Psoas muscle (tissue), 7 donors: ENCODE measurements at regions not wholly inside any gene's neighbourhood (a gene's known extent, or its start where the extent isn't known, plus 50 kb on each side); places are given as distances from the start of the nearest gene placed in this dataset.

Experiments
- ATAC-seq, 4 donors: fragments of 200-7000 bp; cut with Tn5 transposase; one replicate each; pipeline ENCODE4 v1.9.1; 2020; ENCODE audit warnings: moderate library complexity in 3 of 4, mild to moderate bottlenecking in 2 of 4
- DNase-seq, 2 donors: peaks; one replicate each; pipeline ENCODE4 v3.0.0-alpha.2; 2020
- H3K27ac ChIP-seq: fragments of 200-600 bp; one replicate; pipeline ENCODE4 v1.8.0; 2022
- H3K27me3 ChIP-seq, 3 donors: fragments of 200-600 bp in 1 of 3; one replicate each; pipeline versions ENCODE4 v1.6.1 to v1.8.0; 2013 to 2022; ENCODE audit warnings: low read length in 2 of 3, mild to moderate bottlenecking in 2 of 3, moderate library complexity in 1 of 3; ENCODE audit not compliant: insufficient read depth in 3 of 3
- H3K36me3 ChIP-seq, 2 donors: fragments of 200-600 bp in 1 of 2; one replicate each; pipeline versions ENCODE4 v1.6.1 to v1.8.0; 2013 to 2022; ENCODE audit warnings: low read depth in 1 of 2, mild to moderate bottlenecking in 1 of 2, moderate library complexity in 1 of 2; ENCODE audit not compliant: insufficient read depth in 1 of 2
- H3K4me1 ChIP-seq: fragments of 200-600 bp; one replicate; pipeline ENCODE4 v1.8.0; 2022
- H3K4me3 ChIP-seq: fragments of 200-600 bp; one replicate; pipeline ENCODE4 v1.8.0; 2022; ENCODE audit warnings: mild to moderate bottlenecking
- H3K9me3 ChIP-seq: fragments of 200-600 bp; one replicate; pipeline ENCODE4 v1.8.0; 2022
- WGBS, 3 donors: extraction: QIAGEN DNeasy Blood & Tissue Kit; methylation state at CpG; one replicate each; pipeline versions ENCODE4 v1.1.6 to v1.1.7; 2013; 5-methylcytosine and 5-hydroxymethylcytosine counted together
- intact Hi-C, 2 donors: fragments of 100-400 bp; cut with DNase I; formaldehyde crosslinking; loops; one replicate each; pipeline versions ENCODE4 v1.11.0 to v1.14.2; 2022
- TF ChIP-seq, protein P1 (sequence below): fragments of 200-600 bp; IDR thresholded peaks from one replicate; pipeline ENCODE4 v1.8.0; 2022; ENCODE audit warnings: antibody characterized with exemption
- donor health status: healthy with polysubstance abuse.
- donor health status: DM: no; HTN: no; CAD: no; lungs with moderate emphysema.
- donor health status: Bipolar disorder and iron deficiency.
- donor health status: healthy.
- donor health status: DM: yes; HTN: yes; CAD: no.
- donor health status: DM: no; HTN: no; CAD: no.
- donor health status: DM: yes; HTN: yes; CAD: no.

DNA sequence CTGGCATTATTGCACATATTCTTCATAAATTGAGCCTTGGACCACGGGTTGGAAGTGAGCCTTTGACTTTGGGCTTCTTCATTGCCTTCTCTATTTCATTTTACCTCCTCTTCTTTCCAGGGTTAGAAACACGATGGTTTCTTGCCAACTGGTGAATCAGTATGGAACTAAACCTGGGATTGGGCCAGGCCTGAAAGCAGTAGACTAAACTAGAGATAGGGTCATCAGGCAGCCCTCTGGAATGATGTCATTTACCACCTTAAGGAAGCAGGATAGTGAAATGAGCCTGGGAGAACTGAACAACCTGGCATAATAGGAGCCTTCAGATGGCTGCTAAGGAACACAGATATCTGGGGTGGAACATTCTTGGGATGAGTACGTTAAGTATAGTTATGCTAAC, 67.5 kb upstream of the ATP8A1 start:
- H3K27me3 ChIP-seq: no peaks in the 10 kb centered on the region
- no peaks in the 10 kb centered on the region for H3K4me1 ChIP-seq
- no peak for DNase-seq
- no peak overlapping the region for H3K27ac ChIP-seq
- peak in 1 of 4 donors; percentile 39 for ATAC-seq
- H3K4me3 ChIP-seq: no peak overlapping the region
- no peaks in the 10 kb centered on the region for H3K36me3 ChIP-seq
- H3K9me3 ChIP-seq: no peaks in the 10 kb centered on the region
- TF ChIP-seq, protein P1, sequence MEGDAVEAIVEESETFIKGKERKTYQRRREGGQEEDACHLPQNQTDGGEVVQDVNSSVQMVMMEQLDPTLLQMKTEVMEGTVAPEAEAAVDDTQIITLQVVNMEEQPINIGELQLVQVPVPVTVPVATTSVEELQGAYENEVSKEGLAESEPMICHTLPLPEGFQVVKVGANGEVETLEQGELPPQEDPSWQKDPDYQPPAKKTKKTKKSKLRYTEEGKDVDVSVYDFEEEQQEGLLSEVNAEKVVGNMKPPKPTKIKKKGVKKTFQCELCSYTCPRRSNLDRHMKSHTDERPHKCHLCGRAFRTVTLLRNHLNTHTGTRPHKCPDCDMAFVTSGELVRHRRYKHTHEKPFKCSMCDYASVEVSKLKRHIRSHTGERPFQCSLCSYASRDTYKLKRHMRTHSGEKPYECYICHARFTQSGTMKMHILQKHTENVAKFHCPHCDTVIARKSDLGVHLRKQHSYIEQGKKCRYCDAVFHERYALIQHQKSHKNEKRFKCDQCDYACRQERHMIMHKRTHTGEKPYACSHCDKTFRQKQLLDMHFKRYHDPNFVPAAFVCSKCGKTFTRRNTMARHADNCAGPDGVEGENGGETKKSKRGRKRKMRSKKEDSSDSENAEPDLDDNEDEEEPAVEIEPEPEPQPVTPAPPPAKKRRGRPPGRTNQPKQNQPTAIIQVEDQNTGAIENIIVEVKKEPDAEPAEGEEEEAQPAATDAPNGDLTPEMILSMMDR: no peak
- 57 to 68% (median 63%) methylated on average over 3 of the region's 3 CpGs for WGBS, 3 donors
- intact Hi-C loops: no loop called here

DNA sequence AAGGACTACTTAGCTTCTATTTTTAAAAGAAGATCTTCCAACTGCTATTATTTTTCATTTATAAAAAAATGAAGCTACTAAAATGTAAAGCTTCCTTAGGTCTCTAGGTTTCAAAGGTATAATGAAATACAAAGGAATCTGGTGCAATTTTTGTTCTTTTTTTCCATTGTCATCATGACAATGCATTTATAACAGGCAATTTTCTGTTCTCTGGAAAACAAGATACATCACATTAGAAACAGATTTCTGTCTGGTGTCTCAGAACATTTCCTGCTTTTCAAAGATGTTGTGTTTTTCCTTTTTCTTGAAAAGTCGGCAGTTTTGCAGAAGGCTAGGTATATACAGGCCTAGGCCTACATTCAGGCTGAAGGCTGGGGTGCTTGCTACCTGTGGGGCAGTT, 63.6 kb upstream of the ATP8A1 start:
- Histone ChIP-seq H3K4me1 (no peaks in the 10 kb centered on the region), H3K9me3 (no peaks in the 10 kb centered on the region), H3K27me3 (no peaks in the 10 kb centered on the region), H3K4me3 (no peak overlapping the region), H3K27ac (no peak overlapping the region), H3K36me3 (no peaks in the 10 kb centered on the region)
- ATAC-seq: no peak
- 66 to 87% (median 79%) methylated on average over 1 of the region's 1 CpG for WGBS, 3 donors
- TF ChIP-seq, protein P1: no peak
- DNase-seq: no peak
- intact Hi-C loops: no loop called here

DNA sequence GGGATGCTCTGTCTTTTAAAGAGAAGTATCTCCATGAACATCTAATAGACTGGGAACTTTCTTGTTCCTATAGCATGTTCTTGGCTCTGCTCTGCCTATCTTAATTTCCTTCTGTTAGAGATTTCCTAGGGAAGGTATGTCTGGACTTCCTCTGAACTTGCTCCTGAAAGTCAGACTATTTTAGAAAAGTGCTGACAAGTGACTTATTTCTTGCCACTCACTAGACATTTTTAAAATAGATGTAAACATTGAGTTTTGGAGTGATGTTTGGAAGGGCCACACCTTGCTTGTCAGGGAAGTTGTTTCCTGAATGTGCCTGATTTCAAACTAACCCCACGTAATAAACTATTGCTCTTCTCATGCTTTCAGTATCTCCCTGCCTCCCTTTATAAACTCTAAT, 62.4 kb upstream of the ATP8A1 start:
- no peak overlapping the region for H3K4me3 ChIP-seq
- H3K36me3 ChIP-seq: no peaks in the 10 kb centered on the region
- ATAC-seq: no peak
- DNase-seq: no peak
- TF ChIP-seq, protein P1: no peak
- no peaks in the 10 kb centered on the region for H3K4me1 ChIP-seq
- 66 to 70% (median 68%) methylated on average over 1 of the region's 1 CpG for WGBS, 3 donors
- no peaks in the 10 kb centered on the region for H3K27me3 ChIP-seq
- intact Hi-C loops: no loop called here
- H3K27ac ChIP-seq: no peak overlapping the region
- H3K9me3 ChIP-seq: no peaks in the 10 kb centered on the region

DNA sequence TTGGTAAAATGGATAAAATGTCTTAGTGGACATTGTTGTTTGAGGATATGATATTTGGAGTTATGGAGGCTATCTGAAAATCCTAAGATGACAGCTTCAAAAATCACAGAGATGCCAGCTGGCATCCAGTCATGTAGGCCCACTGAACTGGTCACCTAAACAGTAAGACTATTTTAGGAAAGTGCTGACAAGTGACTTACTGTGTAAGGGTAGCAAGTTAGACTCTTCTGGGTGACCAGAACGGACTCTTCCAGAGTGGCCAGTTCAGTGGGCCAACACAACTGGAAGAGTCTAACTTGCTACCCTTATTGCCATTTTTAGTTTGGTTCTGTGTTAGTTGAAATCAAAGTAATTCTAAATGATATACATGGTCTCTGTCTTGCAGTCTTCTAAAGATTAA, 61.4 kb upstream of the ATP8A1 start:
- Histone ChIP-seq H3K27ac (no peak overlapping the region), H3K9me3 (no peaks in the 10 kb centered on the region), H3K4me3 (no peak overlapping the region), H3K27me3 (no peaks in the 10 kb centered on the region), H3K36me3 (no peaks in the 10 kb centered on the region), H3K4me1 (no peaks in the 10 kb centered on the region)
- intact Hi-C loops: no loop called here
- ATAC-seq (no peak), DNase-seq (no peak)
- WGBS, 3 donors: 9 to 45% (median 20%) methylated on average over 1 of the region's 1 CpG
- TF ChIP-seq, protein P1: no peak

DNA sequence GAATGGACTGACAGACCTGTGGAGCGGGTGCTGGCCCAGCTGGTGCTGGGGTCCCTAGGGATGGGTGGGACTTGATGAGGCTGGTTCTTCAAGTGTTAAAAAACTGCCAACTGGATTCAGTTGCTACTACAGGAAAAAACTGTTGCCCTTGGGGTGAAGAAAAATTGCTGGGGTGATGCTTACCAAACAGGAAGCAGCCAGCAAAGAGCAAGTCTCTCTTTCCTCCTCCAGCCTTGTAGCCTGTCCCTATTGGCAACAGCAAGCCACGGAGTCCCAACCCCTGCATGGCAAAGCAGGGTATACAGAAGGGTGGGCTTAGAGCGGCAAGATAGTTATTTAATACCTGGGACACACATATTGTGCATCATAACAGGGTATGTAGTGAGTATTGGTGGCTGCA, 60.1 kb upstream of the ATP8A1 start:
- DNase-seq (no peak), ATAC-seq (no peak)
- WGBS, 3 donors: 72 to 80% (median 75%) methylated on average over 3 of the region's 3 CpGs
- Histone ChIP-seq H3K4me3 (no peak overlapping the region), H3K9me3 (no peaks in the 10 kb centered on the region), H3K36me3 (no peaks in the 10 kb centered on the region), H3K27ac (no peak overlapping the region), H3K27me3 (no peaks in the 10 kb centered on the region), H3K4me1 (no peaks in the 10 kb centered on the region)
- intact Hi-C loops: no loop called here
- TF ChIP-seq, protein P1: no peak
